ENCODE measurements at regions not wholly inside any gene's neighbourhood (a gene's known extent, or its start where the extent isn't known, plus 50 kb on each side); places are given as distances from the start of the nearest gene placed in this dataset.
"Not testable (repeated sequence)": the region's sequence is repeated elsewhere in the genome, so short reads cannot be mapped to it uniquely, and the experiment has no call there.

DNA sequence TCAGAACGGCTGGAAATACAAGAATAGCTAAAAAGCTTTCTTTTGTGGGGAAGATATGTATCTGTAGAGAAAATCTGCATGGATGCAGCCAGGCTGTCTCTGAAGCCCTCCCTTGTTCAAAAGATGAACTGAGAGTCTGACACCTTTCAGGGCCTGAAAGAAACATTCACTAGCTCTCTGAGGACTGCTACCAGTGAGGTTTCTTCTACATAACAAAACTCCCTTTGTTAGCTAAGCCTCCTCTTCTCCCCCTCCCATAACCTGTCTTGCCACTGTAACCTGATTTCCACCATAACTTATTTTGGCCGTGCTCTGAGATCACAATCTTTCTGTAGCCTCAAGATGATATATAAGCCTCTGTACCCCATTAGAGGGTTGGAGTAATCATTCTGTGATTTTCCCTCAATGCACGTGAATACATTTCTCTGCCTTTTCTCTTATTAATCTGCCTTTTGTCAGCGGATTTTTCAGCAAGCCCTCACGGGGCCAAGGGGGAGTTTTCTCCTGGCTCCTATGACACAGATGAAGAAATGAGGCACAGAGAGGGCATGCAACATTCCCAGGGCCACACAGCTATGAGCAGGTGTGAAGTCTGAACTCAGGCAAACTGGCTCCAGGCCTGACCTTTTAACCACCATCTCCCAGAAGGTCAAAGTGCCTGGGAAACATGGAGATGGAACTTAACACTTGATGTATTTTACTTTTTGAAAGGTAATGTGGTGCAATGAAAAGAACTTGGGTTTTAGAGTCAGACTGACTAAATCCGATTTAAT lies 161.6 kb upstream of the PRDX4 start:
- H3K27me3 Mint-ChIP-seq: no peaks in the 10 kb centered on the region
- CTCF ChIA-PET: no interaction called here
- no peaks in the 10 kb centered on the region for H3K4me1 Mint-ChIP-seq
- no peak overlapping the region for H3K4me3 Mint-ChIP-seq
- H3K27ac Mint-ChIP-seq: no peak overlapping the region
- no peak for DNase-seq
- ATAC-seq: no peak
- no peaks in the 10 kb centered on the region for H3K9me3 Mint-ChIP-seq (ENCODE audit: low read depth)
- no peaks in the 10 kb centered on the region for H3K36me3 Mint-ChIP-seq

DNA sequence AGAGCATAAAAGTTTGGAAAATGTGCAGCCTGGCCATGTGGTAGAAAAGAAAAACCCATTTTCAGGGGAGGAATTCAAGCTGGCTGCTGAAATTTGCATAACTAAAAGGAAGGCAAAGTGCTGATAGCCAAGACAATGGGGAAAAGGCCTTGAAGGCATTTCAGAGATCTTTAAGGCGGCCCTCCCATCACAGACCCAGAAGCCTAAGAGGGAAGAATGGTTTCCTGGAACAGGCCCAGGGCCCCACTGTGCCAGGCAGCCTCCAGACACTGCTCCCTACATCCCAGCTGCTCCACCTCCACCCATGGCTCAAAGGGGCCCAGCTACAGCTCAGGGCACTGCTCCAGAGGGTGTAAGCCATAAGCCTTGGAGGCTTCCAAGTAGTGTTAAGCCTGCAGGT lies 158.0 kb upstream of the PRDX4 start:
- no peak overlapping the region for H3K4me3 Mint-ChIP-seq
- H3K4me1 Mint-ChIP-seq: no peaks in the 10 kb centered on the region
- no peaks in the 10 kb centered on the region for H3K9me3 Mint-ChIP-seq (ENCODE audit: low read depth)
- ATAC-seq: no peak
- no peaks in the 10 kb centered on the region for H3K27me3 Mint-ChIP-seq
- CTCF ChIA-PET: no interaction called here
- no peaks in the 10 kb centered on the region for H3K36me3 Mint-ChIP-seq
- DNase-seq: no peak
- H3K27ac Mint-ChIP-seq: no peak overlapping the region

DNA sequence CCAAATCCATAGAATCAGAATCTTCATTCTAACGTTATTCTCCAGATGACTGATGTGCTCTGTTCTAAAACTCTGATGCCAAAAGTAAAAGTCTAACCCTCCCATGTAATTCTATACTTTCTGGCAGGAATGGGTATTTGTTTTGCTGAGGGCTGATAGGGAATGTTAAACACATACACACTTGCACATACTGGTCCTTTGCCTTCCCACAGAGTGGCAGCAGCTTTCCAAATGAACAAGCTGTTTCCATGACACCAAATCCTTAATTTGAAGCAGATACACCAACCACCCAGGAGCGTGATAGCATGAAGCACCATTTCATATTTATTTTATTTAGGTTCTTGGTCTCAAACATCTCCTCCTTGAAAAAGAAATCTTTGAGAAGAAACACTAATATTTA lies 155.5 kb upstream of the PRDX4 start:
- ATAC-seq (no peak), DNase-seq (no peak)
- H3K9me3 Mint-ChIP-seq (ENCODE audit: low read depth): no peaks in the 10 kb centered on the region
- no peaks in the 10 kb centered on the region for H3K4me1 Mint-ChIP-seq
- no peaks in the 10 kb centered on the region for H3K36me3 Mint-ChIP-seq
- no peak overlapping the region for H3K27ac Mint-ChIP-seq
- CTCF ChIA-PET: no interaction called here
- H3K4me3 Mint-ChIP-seq: no peak overlapping the region
- no peaks in the 10 kb centered on the region for H3K27me3 Mint-ChIP-seq

- no peak for DNase-seq
- CTCF ChIA-PET: no interaction called here
- no peaks in the 10 kb centered on the region for H3K36me3 Mint-ChIP-seq
- ATAC-seq: no peak
- H3K27me3 Mint-ChIP-seq: no peaks in the 10 kb centered on the region
- no peaks in the 10 kb centered on the region for H3K4me1 Mint-ChIP-seq
- H3K4me3 Mint-ChIP-seq: no peak overlapping the region
- no peak overlapping the region for H3K27ac Mint-ChIP-seq
- no peaks in the 10 kb centered on the region for H3K9me3 Mint-ChIP-seq (ENCODE audit: low read depth)
Measured at GRCh38 chrX:23513121-23513520, 154.2 kb upstream of the PRDX4 start.

GRCh38 chrX:23514082-23514481 lies 153.2 kb upstream of the PRDX4 start:
- Mint-ChIP-seq H3K9me3 (ENCODE audit: low read depth) (no peaks in the 10 kb centered on the region), H3K4me1 (no peaks in the 10 kb centered on the region), H3K36me3 (no peaks in the 10 kb centered on the region), H3K27ac (no peak overlapping the region), H3K27me3 (no peaks in the 10 kb centered on the region), H3K4me3 (no peak overlapping the region)
- ATAC-seq (no peak), DNase-seq (no peak)
- CTCF ChIA-PET: no interaction called here

DNA sequence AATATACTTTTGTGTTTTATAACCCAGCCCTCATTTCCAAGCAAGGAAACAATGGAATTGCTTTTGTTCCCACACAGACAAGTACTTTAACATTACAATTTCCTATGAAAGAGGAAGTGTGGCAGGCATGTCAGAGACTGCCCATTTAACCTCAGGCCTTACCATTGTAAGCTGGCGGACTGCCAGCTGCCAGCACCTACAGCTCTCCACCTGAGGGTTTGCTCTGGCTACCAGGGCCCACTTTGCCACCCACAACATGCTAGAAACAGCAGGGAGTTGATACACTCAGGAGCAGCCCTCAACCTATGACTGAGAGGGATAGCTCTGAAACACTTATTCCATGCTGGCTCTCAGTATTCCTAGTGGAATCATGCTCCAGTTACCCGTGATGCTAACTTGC lies 152.3 kb upstream of the PRDX4 start:
- Mint-ChIP-seq H3K27ac (no peak overlapping the region), H3K4me1 (no peaks in the 10 kb centered on the region), H3K4me3 (no peak overlapping the region), H3K9me3 (ENCODE audit: low read depth) (no peaks in the 10 kb centered on the region), H3K27me3 (no peaks in the 10 kb centered on the region), H3K36me3 (no peaks in the 10 kb centered on the region)
- DNase-seq: no peak
- CTCF ChIA-PET: no interaction called here
- ATAC-seq: no peak

DNA sequence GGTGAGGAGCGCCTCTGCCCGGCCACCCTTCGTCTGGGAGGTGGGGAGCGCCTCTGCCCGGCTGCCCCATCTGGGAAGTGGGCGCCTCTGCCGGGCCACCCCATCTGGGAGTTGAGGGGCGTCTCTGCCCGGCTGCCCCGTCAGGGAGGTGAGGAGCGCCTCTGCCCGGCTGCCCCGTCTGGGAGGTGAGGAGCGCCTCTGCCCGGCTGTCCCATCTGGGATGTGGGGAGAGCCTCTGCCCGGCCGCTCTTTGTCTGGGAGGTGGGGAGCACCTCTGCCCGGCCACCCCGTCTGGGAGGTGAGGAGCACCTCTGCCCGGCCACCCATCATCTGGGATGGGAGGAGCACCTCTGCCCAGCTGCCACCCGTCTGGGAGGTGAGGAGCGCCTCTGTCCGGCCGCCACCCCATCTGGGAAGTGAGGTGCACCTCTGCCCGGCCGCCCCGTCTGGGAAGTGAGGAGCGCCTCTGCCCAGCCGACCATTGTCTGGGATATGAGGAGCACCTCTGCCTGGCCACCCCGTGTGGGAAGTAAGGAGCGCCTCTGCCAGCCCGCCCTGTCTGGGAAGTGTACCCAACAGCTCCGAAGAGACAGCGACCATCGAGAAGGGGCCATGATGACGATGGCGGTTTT lies 144.2 kb upstream of the PRDX4 start:
- CTCF ChIA-PET; H3K4me1 Mint-ChIP-seq; H3K27ac Mint-ChIP-seq; ATAC-seq; H3K27me3 Mint-ChIP-seq; H3K9me3 Mint-ChIP-seq (ENCODE audit: low read depth); H3K36me3 Mint-ChIP-seq; H3K4me3 Mint-ChIP-seq; DNase-seq: not testable (repeated sequence)

- Mint-ChIP-seq H3K36me3 (no peaks in the 10 kb centered on the region), H3K4me1 (no peaks in the 10 kb centered on the region), H3K27me3 (peaks cover 5% of the 10 kb centered on the region), H3K4me3 (no peak overlapping the region), H3K9me3 (ENCODE audit: low read depth) (no peaks in the 10 kb centered on the region), H3K27ac (no peak overlapping the region)
- ATAC-seq: no peak
- DNase-seq: no peak
- CTCF ChIA-PET: no interaction called here
Measured at GRCh38 chrX:23524467-23524866, 142.8 kb upstream of the PRDX4 start.

DNA sequence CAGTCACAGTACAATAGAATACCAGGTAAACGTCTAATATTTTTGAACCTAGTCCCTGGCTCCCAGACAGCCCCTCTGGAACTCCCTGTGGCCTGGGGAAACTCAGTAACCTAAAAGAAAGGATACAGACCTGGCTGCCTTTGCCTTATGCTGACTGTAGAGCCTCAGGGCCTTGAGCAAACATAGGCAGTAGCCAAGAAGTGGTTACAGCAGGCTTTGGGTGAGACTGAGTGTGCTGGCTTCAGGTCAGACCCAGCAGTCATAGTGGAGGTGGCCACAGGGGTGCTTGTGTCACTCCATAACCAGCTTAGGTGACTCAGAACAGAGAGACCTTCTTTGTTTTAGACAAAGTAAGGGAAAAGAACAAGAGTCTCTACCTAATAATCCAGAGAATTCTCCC lies 141.8 kb upstream of the PRDX4 start:
- Mint-ChIP-seq H3K9me3 (ENCODE audit: low read depth) (no peaks in the 10 kb centered on the region), H3K4me1 (no peaks in the 10 kb centered on the region), H3K27ac (no peak overlapping the region), H3K4me3 (no peak overlapping the region), H3K27me3 (peaks cover 5% of the 10 kb centered on the region), H3K36me3 (no peaks in the 10 kb centered on the region)
- DNase-seq (no peak), ATAC-seq (no peak)
- CTCF ChIA-PET: no interaction called here

- no peaks in the 10 kb centered on the region for H3K4me1 Mint-ChIP-seq
- no peak overlapping the region for H3K4me3 Mint-ChIP-seq
- peaks cover 1% of the 10 kb centered on the region for H3K27me3 Mint-ChIP-seq
- no peaks in the 10 kb centered on the region for H3K9me3 Mint-ChIP-seq (ENCODE audit: low read depth)
- CTCF ChIA-PET: no interaction called here
- H3K36me3 Mint-ChIP-seq: no peaks in the 10 kb centered on the region
- no peak for DNase-seq
- ATAC-seq: no peak
- H3K27ac Mint-ChIP-seq: no peak overlapping the region
Measured at GRCh38 chrX:23540532-23540931, 126.8 kb upstream of the PRDX4 start.

- H3K9me3 Mint-ChIP-seq (ENCODE audit: low read depth): no peaks in the 10 kb centered on the region
- H3K4me3 Mint-ChIP-seq: no peak overlapping the region
- peaks cover 5% of the 10 kb centered on the region for H3K27me3 Mint-ChIP-seq
- CTCF ChIA-PET: no interaction called here
- no peak overlapping the region for H3K27ac Mint-ChIP-seq
- no peaks in the 10 kb centered on the region for H3K4me1 Mint-ChIP-seq
- DNase-seq (no peak), ATAC-seq (no peak)
- no peaks in the 10 kb centered on the region for H3K36me3 Mint-ChIP-seq
Measured at GRCh38 chrX:23548164-23548563, 119.1 kb upstream of the PRDX4 start.

DNA sequence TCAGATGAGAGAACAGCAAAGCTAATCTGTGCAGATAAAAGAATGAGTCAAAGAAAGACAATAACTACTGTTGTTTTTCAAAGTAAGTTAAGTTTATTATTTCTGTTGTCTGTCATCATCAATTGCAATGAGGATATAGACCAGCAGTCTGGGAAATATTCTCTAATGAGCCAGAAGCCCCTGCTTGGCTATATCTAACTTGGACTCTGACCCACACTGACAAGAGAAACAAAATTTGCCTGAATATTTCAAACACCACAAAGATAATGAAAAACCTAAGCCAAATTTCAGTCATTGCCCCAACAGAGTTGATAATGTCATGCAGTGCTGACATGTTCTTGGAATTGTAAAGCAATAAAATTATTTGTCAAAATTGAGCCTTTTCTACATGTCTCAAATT lies 115.0 kb upstream of the PRDX4 start:
- Mint-ChIP-seq H3K27me3 (peaks cover 5% of the 10 kb centered on the region), H3K9me3 (ENCODE audit: low read depth) (no peaks in the 10 kb centered on the region), H3K4me1 (no peaks in the 10 kb centered on the region), H3K36me3 (no peaks in the 10 kb centered on the region), H3K27ac (no peak overlapping the region), H3K4me3 (no peak overlapping the region)
- DNase-seq (no peak), ATAC-seq (no peak)
- CTCF ChIA-PET: interaction anchor here (1.0 kb wide), 1 partner anchor 117 kb away, joined by 3 read pairs; no protein-coding TSS in a partner anchor

DNA sequence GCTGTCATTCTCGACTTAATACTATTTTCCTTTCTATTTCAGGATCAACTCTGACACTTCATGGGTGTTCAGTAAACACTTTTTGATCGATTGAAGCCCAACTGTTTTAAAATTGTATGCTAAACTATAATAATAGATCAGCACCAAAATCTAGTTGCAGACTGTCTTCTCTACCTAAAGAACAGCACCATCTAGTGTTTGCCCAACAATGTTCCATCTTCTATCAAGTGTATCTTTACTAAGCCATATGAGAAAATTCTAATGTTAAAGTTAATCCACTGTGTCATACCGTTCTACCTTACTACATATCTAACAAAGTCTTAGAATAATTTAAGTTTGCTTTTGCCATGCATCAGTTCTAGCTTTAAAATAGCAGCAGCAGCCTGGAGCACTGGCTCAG lies 113.0 kb upstream of the PRDX4 start:
- Mint-ChIP-seq H3K27me3 (peaks cover 2% of the 10 kb centered on the region), H3K27ac (no peak overlapping the region), H3K4me3 (no peak overlapping the region), H3K4me1 (no peaks in the 10 kb centered on the region), H3K36me3 (no peaks in the 10 kb centered on the region), H3K9me3 (ENCODE audit: low read depth) (no peaks in the 10 kb centered on the region)
- CTCF ChIA-PET: no interaction called here
- ATAC-seq: no peak
- DNase-seq: no peak

GRCh38 chrX:23557070-23557469 lies 110.2 kb upstream of the PRDX4 start:
- no peaks in the 10 kb centered on the region for H3K4me1 Mint-ChIP-seq
- no peak for ATAC-seq
- no peaks in the 10 kb centered on the region for H3K27me3 Mint-ChIP-seq
- H3K27ac Mint-ChIP-seq: no peak overlapping the region
- H3K9me3 Mint-ChIP-seq (ENCODE audit: low read depth): no peaks in the 10 kb centered on the region
- no peak overlapping the region for H3K4me3 Mint-ChIP-seq
- CTCF ChIA-PET: no interaction called here
- no peak for DNase-seq
- no peaks in the 10 kb centered on the region for H3K36me3 Mint-ChIP-seq

Measured in activated CD8-positive, alpha-beta memory T cell treated with anti-CD3 and anti-CD28 coated beads, Interleukin-2, amount 10 ng/mL, durations not matched to agents 7 days and 5 days (primary cell).